HL-60 (cell line): ENCODE measurements at regions not wholly inside any gene's neighbourhood (a gene's known extent, or its start where the extent isn't known, plus 50 kb on each side); places are given as distances from the start of the nearest gene placed in this dataset.

ENCODE experiments used
- DNase-seq, 2 experiments: peaks; one replicate each; pipeline ENCODE4 v3.0.0-alpha.2; 2010 to 2020; ENCODE audit warnings: low read depth in 1 of 2, low spot score in 1 of 2
- H3K27ac ChIP-seq: fragments of 250-450 bp; sonication (Bioruptor Pico); replicated peaks from 2 replicates; pipeline ENCODE4 v1.5.1; 2020; ENCODE audit warnings: mild to moderate bottlenecking, moderate library complexity
- H3K27me3 ChIP-seq: fragments of 250-450 bp; sonication (Bioruptor Pico); 2 replicates; pipeline ENCODE4 v1.5.1; 2021; ENCODE audit warnings: mild to moderate bottlenecking, moderate library complexity; ENCODE audit not compliant: insufficient read depth, poor library complexity, severe bottlenecking
- H3K4me3 ChIP-seq: replicated peaks from 2 replicates; pipeline ENCODE4 v1.5.1; 2011; ENCODE audit warnings: mild to moderate bottlenecking, control low read depth, low read length; ENCODE audit not compliant: insufficient read depth
- CTCF ChIP-seq: IDR thresholded peaks from one replicate; pipeline ENCODE4 v1.5.1; 2011; ENCODE audit warnings: low read length, control low read depth, inconsistent platforms; ENCODE audit not compliant: insufficient read depth
- GABPA ChIP-seq: IDR thresholded peaks from 2 replicates; pipeline ENCODE4 v1.6.1; 2012; ENCODE audit warnings: low read depth
- POLR2AphosphoS5 ChIP-seq: IDR thresholded peaks from 2 replicates; pipeline ENCODE4 v1.6.1; 2012; ENCODE audit warnings: low read depth
- REST ChIP-seq: IDR thresholded peaks from 2 replicates; pipeline ENCODE4 v1.6.1; 2012; ENCODE audit warnings: low read depth; ENCODE audit not compliant: insufficient replicate concordance
- SPI1 ChIP-seq: IDR thresholded peaks from 2 replicates; pipeline ENCODE4 v1.6.1; 2012; ENCODE audit warnings: low read depth, mild to moderate bottlenecking, borderline replicate concordance

- no peak for TF ChIP-seq REST
- no peak for TF ChIP-seq CTCF
- no peak for TF ChIP-seq POLR2AphosphoS5
- Histone ChIP-seq H3K4me3 (no peak overlapping the region), H3K27ac (no peak overlapping the region), H3K27me3 (no peaks in the 10 kb centered on the region)
- no peak for DNase-seq
Observed at GRCh38 chr14:101191101-101191720, 287.7 kb upstream of the RTL1 start.

- no peak for TF ChIP-seq POLR2AphosphoS5
- H3K27me3 ChIP-seq: no peaks in the 10 kb centered on the region
- H3K4me3 ChIP-seq: no peak overlapping the region
- no peak overlapping the region for H3K27ac ChIP-seq
- no peak for DNase-seq
Observed at GRCh38 chr14:101191721-101192660, 288.5 kb upstream of the RTL1 start.

- Histone ChIP-seq H3K27me3 (no peaks in the 10 kb centered on the region), H3K27ac (no peak overlapping the region), H3K4me3 (no peak overlapping the region)
- DNase-seq: no peak
- TF ChIP-seq GABPA (no peak), POLR2AphosphoS5 (no peak), SPI1 (no peak), CTCF (no peak), REST (no peak)
Observed at GRCh38 chr14:101192661-101193000, 289.1 kb upstream of the RTL1 start.

GRCh38 chr14:101193106-101193844 lies 289.8 kb upstream of the RTL1 start:
- DNase-seq: no peak
- TF ChIP-seq REST (no peak), POLR2AphosphoS5 (no peak), CTCF (no peak), GABPA (no peak)
- H3K4me3 ChIP-seq: no peak overlapping the region
- no peaks in the 10 kb centered on the region for H3K27me3 ChIP-seq
- no peak overlapping the region for H3K27ac ChIP-seq
